Thymus (tissue), 11 donors: ENCODE measurements at regions not wholly inside any gene's neighbourhood (a gene's known extent, or its start where the extent isn't known, plus 50 kb on each side); places are given as distances from the start of the nearest gene placed in this dataset.

ENCODE experiments used
- DNase-seq, 9 donors: peaks; one replicate each; pipeline ENCODE4 v3.0.0-alpha.2; 2013; ENCODE audit warnings: low spot score in 9 of 9, low read depth in 6 of 9, missing footprints in 1 of 9
- H3K27ac ChIP-seq, 2 donors: one replicate each; pipeline ENCODE4 v1.5.1; 2013; ENCODE audit warnings: control low read depth in 1 of 2, low read depth in 1 of 2, low read length in 1 of 2, mild to moderate bottlenecking in 1 of 2, moderate library complexity in 1 of 2
- H3K27me3 ChIP-seq, 2 donors: one replicate each; pipeline ENCODE4 v1.5.1; 2013; ENCODE audit warnings: low read length in 1 of 2; ENCODE audit not compliant: control insufficient read depth in 2 of 2, insufficient read depth in 1 of 2
- H3K36me3 ChIP-seq, 2 donors: one replicate each; pipeline ENCODE4 v1.5.1; 2013; ENCODE audit warnings: low read length in 1 of 2, mild to moderate bottlenecking in 1 of 2, moderate library complexity in 1 of 2; ENCODE audit not compliant: control insufficient read depth in 2 of 2, insufficient read depth in 2 of 2
- H3K4me1 ChIP-seq, 2 donors: one replicate each; pipeline ENCODE4 v1.5.1; 2013; ENCODE audit warnings: low read length in 2 of 2; ENCODE audit not compliant: control insufficient read depth in 2 of 2, insufficient read depth in 2 of 2
- H3K4me3 ChIP-seq, 2 donors: one replicate each; pipeline ENCODE4 v1.5.1; 2013; ENCODE audit warnings: low read length in 2 of 2, control low read depth in 1 of 2, mild to moderate bottlenecking in 1 of 2
- H3K9me3 ChIP-seq, 2 donors: one replicate each; pipeline ENCODE4 v1.5.1; 2013; ENCODE audit warnings: low read length in 1 of 2, mild to moderate bottlenecking in 1 of 2; ENCODE audit not compliant: control insufficient read depth in 2 of 2, insufficient read depth in 1 of 2
- WGBS: extraction: QIAGEN DNeasy Blood & Tissue Kit; methylation state at CpG from one replicate; pipeline ENCODE4 v1.1.7; 2013; 5-methylcytosine and 5-hydroxymethylcytosine counted together
- donor health status: healthy.

- Histone ChIP-seq H3K27ac (no peak overlapping the region), H3K4me1 (no peaks in the 10 kb centered on the region), H3K4me3 (no peak overlapping the region), H3K27me3 (no peaks in the 10 kb centered on the region), H3K36me3 (no peaks in the 10 kb centered on the region), H3K9me3 (no peaks in the 10 kb centered on the region)
- no peak for DNase-seq
- 42% methylated on average over 3 of the region's 3 CpGs for WGBS
These were observed 296.3 kb downstream of the DYSF start for GRCh38 chr2:71749671-71750101.

GRCh38 chr2:71748227-71748626, 294.9 kb downstream of the DYSF start:
- 98% methylated on average over 5 of the region's 5 CpGs for WGBS
- no peak for DNase-seq

GRCh38 chr2:71747559-71747958, 294.2 kb downstream of the DYSF start:
- no peaks in the 10 kb centered on the region for H3K27me3 ChIP-seq
- no peaks in the 10 kb centered on the region for H3K4me1 ChIP-seq
- no peak for DNase-seq
- no peaks in the 10 kb centered on the region for H3K36me3 ChIP-seq
- H3K27ac ChIP-seq = no peak overlapping the region
- no peak overlapping the region for H3K4me3 ChIP-seq
- 93% methylated on average over 4 of the region's 4 CpGs for WGBS
- no peaks in the 10 kb centered on the region for H3K9me3 ChIP-seq

More at GRCh38 chr2:71748227-71748626, 294.9 kb downstream of the DYSF start:
- no peaks in the 10 kb centered on the region for H3K27me3 ChIP-seq
- no peak overlapping the region for H3K27ac ChIP-seq
- H3K9me3 ChIP-seq = no peaks in the 10 kb centered on the region
- H3K36me3 ChIP-seq = no peaks in the 10 kb centered on the region
- H3K4me1 ChIP-seq = no peaks in the 10 kb centered on the region
- no peak overlapping the region for H3K4me3 ChIP-seq

GRCh38 chr2:71746946-71747501, 293.7 kb downstream of the DYSF start:
- Histone ChIP-seq H3K36me3 (no peaks in the 10 kb centered on the region), H3K27ac (no peak overlapping the region), H3K4me1 (no peaks in the 10 kb centered on the region), H3K9me3 (no peaks in the 10 kb centered on the region), H3K4me3 (no peak overlapping the region), H3K27me3 (no peaks in the 10 kb centered on the region)
- 47% methylated on average over 13 of the region's 13 CpGs for WGBS
- DNase-seq = no peak

- Histone ChIP-seq H3K36me3 (no peaks in the 10 kb centered on the region), H3K4me1 (no peaks in the 10 kb centered on the region), H3K9me3 (no peaks in the 10 kb centered on the region), H3K27me3 (no peaks in the 10 kb centered on the region), H3K27ac (no peak overlapping the region), H3K4me3 (no peak overlapping the region)
- WGBS = 82% methylated on average over 6 of the region's 6 CpGs
- DNase-seq = no peak
These were observed 291.4 kb downstream of the DYSF start for GRCh38 chr2:71744781-71745180.

- Histone ChIP-seq H3K27me3 (no peaks in the 10 kb centered on the region), H3K4me3 (no peak overlapping the region), H3K9me3 (no peaks in the 10 kb centered on the region), H3K36me3 (no peaks in the 10 kb centered on the region), H3K4me1 (no peaks in the 10 kb centered on the region), H3K27ac (no peak overlapping the region)
- WGBS = 91% methylated on average over 6 of the region's 6 CpGs
- DNase-seq = no peak
These were observed 290.8 kb downstream of the DYSF start for GRCh38 chr2:71743995-71744675.

GRCh38 chr2:71742953-71743601, 289.7 kb downstream of the DYSF start:
- H3K27ac ChIP-seq = no peak overlapping the region
- WGBS = 81% methylated on average over 16 of the region's 16 CpGs
- no peak for DNase-seq

GRCh38 chr2:71736986-71737385, 283.6 kb downstream of the DYSF start:
- Histone ChIP-seq H3K9me3 (no peaks in the 10 kb centered on the region), H3K27me3 (no peaks in the 10 kb centered on the region), H3K36me3 (no peaks in the 10 kb centered on the region), H3K27ac (no peak overlapping the region), H3K4me3 (no peak overlapping the region), H3K4me1 (peaks cover 0 to 3% of the 10 kb centered on the region in 2 donors)
- DNase-seq = no peak
- WGBS = 86% methylated on average over 4 of the region's 4 CpGs

More at GRCh38 chr2:71742953-71743601, 289.7 kb downstream of the DYSF start:
- H3K4me1 ChIP-seq = no peaks in the 10 kb centered on the region
- no peaks in the 10 kb centered on the region for H3K36me3 ChIP-seq
- no peaks in the 10 kb centered on the region for H3K9me3 ChIP-seq
- H3K4me3 ChIP-seq = no peak overlapping the region
- H3K27me3 ChIP-seq = no peaks in the 10 kb centered on the region

GRCh38 chr2:71736091-71736861, 282.9 kb downstream of the DYSF start:
- Histone ChIP-seq H3K4me3 (no peak overlapping the region), H3K36me3 (no peaks in the 10 kb centered on the region), H3K27ac (no peak overlapping the region), H3K9me3 (no peaks in the 10 kb centered on the region), H3K27me3 (no peaks in the 10 kb centered on the region), H3K4me1 (peaks cover 0 to 3% of the 10 kb centered on the region in 2 donors)
- DNase-seq = no peak
- WGBS = 88% methylated on average over 13 of the region's 13 CpGs
